HG03175 (cell line): ENCODE measurements at regions not wholly inside any gene's neighbourhood (a gene's known extent, or its start where the extent isn't known, plus 50 kb on each side); places are given as distances from the start of the nearest gene placed in this dataset.
"Not testable (repeated sequence)": the region's sequence is repeated elsewhere in the genome, so short reads cannot be mapped to it uniquely, and the experiment has no call there.

Experiments
- ATAC-seq: cut with Tn5 transposase; IDR thresholded peaks from one replicate; pipeline ENCODE4 v1.9.1; 2021; ENCODE audit warnings: mild to moderate bottlenecking, moderate library complexity; ENCODE audit not compliant: unreplicated experiment

DNA sequence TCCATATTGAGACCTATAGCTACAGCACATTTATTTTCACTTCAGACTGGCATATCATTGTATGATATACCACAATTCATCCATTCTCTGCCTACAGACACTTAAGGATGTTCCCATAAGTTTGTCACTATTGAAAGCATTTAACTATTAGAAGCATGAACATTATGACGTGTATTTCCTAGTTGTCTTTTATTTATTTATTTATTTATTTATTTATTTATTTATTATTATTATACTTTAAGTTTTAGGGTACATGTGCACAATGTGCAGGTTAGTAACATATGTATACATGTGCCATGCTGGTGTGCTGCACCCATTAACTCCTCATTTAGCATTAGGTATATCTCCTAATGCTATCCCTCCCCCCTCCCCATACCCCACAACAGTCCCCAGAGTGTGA, 448.0 kb downstream of the TMEM232 start:
- not testable (repeated sequence) for ATAC-seq

DNA sequence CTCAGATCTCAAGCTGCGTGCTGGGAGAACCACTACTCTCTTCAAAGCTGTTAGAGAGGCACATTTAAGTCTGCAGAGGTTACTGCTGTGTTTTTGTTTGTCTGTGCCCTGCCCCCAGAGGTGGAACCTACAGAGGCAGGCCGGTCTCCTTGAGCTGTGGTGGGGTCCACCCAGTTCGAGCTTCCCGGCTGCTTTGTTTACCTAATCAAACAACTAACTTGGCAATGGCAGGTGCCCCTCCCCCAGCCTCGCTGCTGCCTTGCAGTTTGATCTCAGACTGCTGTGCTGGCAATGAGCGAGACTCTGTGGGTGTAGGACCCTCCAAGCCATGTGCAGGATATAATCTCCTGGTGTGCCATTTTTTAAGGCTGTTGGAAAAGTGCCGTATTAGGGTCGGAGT, 442.4 kb downstream of the TMEM232 start:
- ATAC-seq = not testable (repeated sequence)

DNA sequence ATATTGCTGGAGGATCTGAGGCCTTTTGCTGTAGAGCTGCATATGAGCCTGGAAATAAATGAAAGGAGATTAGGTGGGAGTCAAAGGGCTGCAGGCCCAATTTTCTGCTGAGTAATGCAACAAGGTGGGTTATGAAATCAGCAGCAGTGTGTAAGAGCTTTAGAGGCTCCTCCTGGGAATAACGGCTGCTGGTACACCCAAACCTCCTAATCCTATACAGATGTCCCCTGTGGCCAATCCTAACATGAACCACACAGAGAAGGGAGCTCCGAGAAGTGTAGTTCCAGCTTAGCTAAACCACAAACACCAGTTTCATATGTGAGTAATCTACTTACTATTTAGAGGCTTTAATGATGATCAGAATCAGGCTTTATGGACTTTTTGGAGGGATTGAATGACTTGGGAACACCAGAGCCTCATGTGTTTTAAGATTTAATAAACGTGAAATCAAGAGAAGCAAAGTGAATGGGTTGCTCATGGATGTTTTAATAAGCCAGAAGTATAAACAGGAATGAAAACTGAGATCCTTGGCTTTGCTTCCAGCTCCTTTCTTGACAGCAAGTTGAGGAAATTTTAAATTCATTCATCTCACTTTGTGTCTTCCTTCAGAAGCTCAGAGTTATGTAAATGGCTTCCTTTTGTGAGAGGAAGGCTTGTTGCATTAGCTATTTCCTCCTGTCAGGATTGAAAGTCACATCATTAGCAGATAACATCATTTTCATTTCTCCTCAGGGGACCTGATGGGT, 437.5 kb downstream of the TMEM232 start:
- ATAC-seq = no peak

DNA sequence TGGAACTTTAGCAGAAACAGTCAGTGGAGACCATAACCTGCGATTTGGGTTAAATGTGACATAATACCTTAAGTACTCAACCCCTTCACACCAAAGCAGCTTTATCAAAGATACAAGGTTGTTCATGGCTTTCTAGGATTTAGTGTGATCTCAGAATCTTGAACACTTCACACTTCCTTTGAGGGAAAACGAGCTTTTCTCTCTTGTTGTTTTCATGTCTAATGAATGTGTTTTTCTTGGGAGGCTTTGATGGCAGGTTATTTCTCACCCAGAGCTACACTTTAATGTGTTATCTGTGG, 437.0 kb downstream of the TMEM232 start:
- no peak for ATAC-seq

DNA sequence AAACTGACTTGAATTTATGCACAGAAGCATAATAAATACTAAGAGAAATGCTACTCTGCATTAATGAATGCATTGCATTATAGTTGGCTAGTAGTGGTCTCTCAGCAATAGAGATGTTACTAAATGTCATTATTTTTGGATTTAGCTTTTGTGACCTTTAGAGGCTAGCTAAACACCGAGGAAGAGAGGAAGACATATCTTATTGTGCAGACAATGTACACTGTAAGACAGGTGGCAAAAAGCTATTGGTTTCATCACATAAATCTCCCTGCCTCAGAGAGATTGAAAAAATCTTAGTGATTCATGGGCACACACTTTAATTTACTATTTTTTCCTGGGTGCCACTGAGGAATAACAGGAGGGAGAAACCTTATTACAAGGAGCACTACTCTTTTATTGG, 435.9 kb downstream of the TMEM232 start:
- no peak for ATAC-seq

DNA sequence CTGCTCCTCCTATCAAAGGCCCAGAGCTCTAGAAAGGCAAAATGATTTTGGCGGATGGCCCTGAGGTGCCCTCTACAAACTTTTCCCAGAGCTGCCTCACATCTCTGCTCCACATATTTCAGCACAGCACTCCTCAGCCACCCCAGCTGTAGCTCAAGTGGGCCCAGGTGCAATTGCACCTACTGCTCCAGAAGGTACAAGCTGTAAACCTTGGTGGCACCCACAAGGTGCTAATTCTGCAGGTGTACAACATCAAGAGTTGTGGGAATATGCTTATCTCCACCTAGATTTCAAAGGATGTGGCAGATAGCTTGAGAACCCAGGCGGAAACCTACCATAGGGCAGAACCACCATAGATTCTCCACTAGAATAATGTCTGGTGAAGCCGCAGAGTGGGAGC, 432.2 kb downstream of the TMEM232 start:
- ATAC-seq = no peak

DNA sequence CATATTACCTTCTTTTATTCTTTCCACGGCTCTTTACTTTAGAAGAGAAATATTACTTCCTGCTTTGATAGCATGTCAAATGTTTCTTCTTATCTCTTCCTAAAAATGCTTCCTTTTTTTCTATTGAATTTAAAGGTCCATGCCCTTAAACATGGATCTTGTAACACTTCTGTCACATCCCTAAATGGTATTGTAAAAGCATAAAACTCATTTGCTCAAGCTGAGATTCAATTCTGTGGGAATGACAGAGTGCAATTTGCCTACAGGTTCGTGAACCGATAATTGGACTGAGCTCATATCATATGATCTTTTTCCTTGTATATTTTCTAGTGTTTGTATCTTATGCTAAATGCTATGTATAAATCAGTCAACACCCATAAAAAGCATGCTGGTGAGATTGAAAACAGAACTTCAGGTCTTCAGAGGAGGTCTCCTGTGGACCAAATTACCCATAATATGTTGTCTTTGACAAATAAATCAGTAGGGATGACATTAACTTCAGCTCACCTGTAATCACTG, 429.3 kb downstream of the TMEM232 start:
- ATAC-seq = no peak

DNA sequence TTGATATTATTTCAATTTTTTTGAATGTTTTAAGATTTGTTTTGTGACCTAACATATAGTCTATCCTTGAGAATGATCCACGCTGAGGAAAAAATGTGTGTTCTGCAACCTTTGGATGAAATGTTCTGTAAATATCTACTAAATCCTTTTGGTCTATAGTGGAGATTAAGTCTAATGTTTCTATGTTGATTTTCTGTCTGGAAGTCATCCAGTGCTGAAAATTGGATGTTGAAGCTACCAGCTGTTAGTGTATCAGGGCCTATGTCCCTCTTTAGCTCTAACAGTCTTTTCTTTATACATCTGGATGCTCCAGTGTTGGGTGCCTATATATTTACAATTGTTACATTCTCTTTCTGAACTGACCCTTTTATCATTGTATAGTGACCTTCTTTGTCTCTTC, 422.3 kb downstream of the TMEM232 start:
- no peak for ATAC-seq

DNA sequence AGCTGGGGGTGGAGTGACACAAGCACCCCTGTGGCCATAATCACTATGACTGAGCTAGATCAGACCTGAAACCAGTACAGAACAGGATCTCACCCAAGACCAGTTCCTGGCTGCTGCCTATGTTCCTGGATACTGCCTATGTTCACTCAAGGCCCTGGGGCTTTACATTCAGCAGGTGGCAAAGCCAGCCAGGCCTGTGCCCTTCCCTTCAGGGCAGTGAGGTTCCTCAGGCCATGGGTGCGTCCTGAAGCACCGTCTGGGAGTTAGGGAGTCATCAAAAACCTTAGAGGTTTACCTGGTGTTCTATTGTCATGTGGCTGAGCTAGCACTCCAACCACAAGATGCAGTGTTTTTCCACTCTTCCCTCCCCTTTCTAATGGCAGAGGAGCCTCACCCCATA, 419.8 kb downstream of the TMEM232 start:
- ATAC-seq = no peak

DNA sequence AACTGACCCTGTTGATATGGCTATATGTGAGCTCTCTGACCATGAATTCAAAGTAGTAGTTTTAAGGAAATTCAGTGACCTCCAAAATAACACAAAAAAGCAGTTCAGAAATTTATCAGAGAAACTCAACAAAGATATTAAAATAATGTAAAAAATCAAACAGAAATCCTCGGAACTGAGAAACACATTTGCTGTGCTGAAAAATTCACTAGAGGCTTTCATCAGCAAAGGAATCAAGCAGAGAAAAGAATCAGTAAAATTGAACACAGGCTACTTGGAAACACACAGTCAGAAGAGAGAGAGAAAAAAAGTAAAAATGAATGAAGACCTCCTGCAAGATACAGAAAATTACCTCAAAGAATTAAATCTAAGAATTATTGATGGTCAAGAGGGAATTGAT, 417.2 kb downstream of the TMEM232 start:
- no peak for ATAC-seq

DNA sequence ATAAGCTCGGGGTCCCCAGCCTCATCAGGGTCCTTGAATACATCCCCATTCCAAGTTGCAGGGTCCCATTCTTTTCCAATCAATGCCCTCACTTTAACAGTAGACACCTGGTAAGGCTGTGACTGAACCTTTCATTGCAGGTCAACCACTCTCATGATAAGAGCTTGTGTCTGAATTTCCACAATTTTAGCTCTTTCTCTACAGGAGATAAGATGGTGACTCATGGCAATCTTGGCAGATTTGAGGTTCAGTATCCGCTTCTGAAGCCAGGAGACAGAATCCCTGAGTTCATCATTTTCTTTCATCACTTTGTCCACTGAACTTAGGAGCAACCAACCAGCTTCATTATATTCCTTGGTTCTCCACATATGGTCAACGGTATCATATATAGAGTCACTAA, 409.9 kb downstream of the TMEM232 start:
- not testable (repeated sequence) for ATAC-seq

DNA sequence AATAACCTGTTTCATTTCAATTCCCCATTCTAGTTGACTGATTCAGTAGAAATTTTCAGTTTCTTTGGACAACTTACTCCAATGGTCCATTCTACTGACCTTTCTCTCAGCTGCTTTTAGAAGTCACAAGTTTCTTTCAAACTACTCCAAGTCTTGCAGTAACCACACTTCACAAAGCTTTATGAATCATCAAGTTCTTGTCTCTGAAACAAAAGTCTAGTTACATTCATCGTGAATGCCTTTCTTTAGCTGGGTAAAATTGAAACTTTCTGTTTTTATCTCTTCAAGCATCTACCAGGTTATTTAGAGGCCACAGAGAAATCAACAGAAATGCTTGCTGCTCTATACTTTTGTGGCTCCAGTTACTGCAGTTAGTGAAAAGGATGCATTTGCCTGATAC, 405.4 kb downstream of the TMEM232 start:
- ATAC-seq = no peak

DNA sequence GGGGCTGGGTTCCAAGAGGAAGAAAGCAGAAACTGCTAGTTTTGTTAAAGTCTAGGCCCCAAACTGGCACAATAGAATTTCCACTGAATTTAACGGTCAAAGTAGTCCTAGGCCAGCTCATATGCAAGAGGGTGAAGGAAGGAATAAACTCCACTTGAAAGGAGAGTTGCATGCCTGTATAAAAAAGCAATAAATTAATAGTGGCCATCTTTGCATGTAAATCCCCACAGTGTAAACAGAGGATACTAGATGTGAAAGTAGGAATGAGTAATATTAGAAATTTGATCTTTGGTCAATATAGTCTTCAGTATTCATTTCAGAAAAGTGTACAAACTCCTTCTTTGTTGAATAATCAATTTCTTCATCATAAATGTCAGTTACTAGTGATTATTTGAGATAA, 403.1 kb downstream of the TMEM232 start:
- ATAC-seq = no peak

DNA sequence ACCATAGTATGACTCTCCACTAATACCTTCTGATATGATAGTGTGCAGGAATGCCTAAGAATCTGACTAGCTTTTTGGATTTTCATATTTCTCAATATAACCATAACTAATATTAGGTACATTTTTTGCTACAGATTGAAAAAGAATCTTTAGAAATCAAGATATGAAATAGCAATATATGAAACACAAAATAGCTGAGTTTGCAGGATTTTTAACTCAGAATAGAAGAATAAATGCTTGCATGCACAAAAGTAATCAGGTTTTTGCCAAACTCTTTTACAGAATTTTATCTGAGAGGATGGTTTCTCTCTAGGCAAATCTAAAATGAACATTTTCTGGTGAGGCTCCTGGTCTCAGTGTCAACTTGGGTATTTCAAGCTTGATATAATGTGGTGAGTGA, 402.6 kb downstream of the TMEM232 start:
- ATAC-seq = no peak

DNA sequence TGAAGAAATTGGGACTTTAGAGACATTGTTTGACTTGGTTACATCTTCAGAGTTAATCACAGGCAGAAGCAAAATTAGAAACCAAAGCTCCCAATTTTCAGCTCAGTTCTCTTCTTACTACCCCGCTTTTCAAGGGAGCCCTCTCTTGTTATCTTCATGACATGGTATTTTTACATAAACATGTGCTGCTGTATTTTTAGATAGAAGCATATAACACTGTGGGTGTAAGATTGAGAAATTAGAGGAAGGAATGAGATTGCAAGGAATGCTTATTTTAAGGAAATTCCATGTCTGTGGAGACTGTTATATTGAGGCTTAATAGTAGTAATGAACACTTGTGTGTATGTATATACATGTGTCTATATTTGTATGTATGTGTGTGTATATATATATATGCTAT, 401.6 kb downstream of the TMEM232 start:
- no peak for ATAC-seq

DNA sequence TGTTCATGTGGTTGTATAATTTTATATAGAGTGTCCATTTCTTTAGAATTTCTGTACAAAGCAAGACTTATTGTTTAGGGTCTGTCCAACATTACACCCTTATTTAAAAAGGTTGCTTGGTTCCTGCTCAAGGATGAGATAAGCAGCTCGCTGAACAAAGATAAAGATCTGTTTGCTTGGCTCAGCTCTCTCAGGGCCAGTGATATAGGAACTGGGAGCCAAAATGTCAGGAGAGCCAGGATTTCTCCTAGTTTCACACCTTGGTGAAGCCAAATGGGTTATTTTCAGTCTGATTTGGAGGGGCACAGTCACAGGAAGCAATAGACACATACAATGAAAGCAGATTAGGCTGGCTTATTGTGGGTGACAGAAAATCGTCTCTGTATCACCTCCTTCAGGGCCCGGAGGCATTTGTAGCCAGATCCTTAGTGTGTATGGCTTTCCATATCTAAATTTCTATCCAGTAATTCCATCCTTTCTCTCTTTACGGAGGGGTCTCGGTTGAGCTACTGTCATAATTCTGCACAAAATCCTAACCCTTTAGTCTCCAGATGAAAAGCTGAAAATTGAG, 396.4 kb downstream of the TMEM232 start:
- no peak for ATAC-seq

DNA sequence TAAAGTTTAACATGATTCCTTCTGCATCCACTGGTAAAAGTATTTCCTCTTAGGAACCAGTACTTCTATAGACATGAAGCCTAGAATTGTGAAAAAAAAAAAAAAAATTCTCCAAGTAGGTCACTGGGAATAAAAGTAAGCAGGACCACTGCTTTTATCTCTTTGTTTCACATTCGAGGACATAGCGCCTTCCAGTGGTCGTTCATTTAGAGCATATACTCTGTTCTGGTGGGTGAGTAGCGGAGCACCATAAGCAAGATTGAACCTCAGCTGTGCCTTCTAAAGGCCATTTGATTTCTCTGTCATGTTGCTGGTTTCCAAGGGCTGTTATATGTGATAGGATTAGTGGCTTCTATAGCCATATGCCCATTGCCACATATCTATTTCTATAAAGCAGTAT, 393.1 kb downstream of the TMEM232 start:
- ATAC-seq = no peak

DNA sequence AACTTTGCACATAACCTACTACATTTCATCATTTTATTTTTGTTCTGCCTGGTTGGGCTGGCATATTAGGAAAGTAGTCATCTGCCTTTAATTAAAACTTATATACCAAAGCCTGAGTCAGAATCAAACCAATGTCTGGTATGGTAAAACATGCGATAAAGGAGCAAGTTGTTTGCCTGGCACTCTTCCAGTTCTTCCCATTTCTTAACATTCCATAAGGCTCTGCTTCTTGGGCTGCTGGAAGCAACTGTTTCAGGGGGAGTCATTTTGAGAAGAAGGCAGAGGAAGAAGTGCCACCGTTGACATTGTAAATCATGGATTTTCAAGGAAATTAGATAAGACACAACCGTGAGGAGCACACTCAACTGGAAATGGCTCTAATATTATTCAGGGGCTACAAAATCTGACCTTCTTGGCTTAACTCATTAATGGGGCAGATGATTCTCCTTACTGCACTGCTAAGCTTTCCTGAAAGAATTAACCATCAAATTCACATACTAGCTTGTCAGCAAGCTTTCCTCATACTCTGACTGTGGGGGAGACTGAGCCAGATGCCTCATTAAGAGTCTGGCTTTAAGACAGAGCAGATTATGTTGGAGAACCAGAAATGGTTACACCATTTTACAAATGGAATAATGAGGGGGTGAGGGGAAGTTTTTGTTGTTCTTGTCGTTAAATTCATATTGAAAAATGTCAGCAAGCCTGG, 391.0 kb downstream of the TMEM232 start:
- no peak for ATAC-seq

DNA sequence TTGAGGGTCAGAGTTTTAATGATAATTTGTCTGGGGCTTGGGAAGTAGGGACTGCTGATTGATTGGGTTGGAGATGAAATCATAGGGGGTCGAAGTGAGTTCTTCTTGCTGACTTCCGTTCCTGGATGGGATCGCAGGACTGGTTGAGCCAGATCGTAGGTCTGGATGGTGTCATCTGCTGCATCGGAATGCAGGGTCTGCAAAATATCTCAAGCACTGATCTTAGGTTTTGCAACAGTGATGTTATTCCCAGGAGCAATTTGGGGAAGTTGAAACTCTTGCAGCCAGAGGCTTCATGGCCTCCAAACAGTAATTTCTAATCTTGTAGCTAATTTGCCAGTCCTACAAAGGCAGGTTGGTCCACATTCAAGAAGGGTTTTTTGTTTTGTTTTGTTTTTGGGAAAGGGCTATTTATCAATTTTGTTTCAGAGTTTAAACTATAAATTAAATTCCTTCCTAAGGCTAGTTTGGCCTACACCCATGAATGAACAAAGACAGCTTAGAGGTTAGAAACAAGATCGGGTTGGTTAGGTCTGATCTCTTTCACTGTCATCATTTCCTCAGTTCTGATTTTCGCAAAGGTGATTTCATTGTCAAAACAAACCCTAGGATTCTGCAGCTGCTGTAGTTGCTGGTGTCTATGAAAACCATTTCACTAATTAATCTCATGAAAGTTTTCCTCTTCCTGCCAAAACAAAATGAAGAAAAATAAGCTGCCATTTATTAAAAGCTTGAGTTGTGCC, 388.0 kb downstream of the TMEM232 start:
- no peak for ATAC-seq

DNA sequence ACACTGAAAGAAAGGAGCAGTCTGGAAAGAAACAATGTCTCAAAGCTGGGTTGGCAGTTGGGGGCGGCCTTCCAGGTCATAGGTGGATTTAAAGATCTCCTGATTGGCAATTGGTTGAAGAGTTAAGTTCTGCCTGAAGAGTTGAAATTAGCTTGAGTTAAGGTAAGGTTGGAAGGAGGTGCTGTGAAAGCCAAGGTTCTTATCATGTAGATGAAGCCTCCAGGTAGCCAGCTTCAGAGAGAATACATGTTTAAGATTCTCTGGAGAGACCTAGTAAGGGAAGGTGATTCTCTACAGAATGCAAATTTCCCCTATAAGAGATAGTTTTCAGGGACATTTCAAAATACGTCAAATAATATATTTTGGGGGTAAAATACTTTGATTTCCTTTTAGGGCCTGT, 387.1 kb downstream of the TMEM232 start:
- ATAC-seq = no peak

DNA sequence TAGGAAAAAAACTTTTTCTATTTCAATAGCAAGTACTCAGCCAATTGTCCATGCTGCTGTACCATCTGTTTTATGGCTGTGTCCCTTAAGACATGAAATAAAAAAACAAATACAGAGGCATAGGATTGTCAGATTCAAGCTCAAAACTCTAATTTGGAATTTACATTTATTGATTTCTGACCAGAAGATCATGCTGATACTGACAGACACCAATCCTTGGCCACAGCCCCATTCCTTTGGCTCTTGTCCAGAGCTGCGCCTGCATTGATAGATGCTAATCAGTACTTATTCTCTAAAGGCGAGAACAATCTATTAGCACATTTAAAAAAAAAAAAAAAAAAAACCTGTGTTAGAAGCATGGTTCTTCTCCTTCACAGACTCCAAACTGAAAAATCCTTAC, 384.6 kb downstream of the TMEM232 start:
- ATAC-seq = no peak

DNA sequence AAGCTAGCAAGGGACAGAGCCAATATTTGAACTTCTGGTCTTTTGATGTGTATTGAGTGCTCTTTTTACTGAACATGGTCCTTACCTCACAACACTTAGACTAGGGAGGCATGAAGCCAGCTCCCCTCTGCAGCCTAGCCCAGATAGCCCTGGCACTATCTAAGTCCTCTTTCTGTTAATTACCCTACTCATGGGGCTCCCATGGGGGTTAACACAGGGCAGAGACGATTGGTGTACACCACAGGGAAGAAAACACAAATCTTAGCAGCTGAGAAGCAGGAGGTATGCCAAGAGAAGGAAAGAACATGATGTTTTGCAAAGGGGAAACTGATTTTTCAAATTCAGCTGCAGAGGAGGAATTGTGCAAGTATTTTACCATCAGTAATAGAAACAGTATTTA, 383.8 kb downstream of the TMEM232 start:
- ATAC-seq = no peak
